Mononuclear cell (primary cell): ENCODE measurements at regions not wholly inside any gene's neighbourhood (a gene's known extent, or its start where the extent isn't known, plus 50 kb on each side); places are given as distances from the start of the nearest gene placed in this dataset.

Source experiments
- H3K27me3 ChIP-seq: 2 replicates; pipeline ENCODE4 v1.6.0; 2011; ENCODE audit warnings: low read length, control low read depth; ENCODE audit not compliant: insufficient read depth
- H3K4me1 ChIP-seq: 2 replicates; pipeline ENCODE4 v1.5.1; 2011; ENCODE audit warnings: mild to moderate bottlenecking, low read length, control low read depth; ENCODE audit not compliant: insufficient read depth
- H3K4me3 ChIP-seq: 2 replicates; pipeline ENCODE4 v1.5.1; 2011; ENCODE audit warnings: mild to moderate bottlenecking, low read length, moderate library complexity
- H3K9me3 ChIP-seq: 2 replicates; pipeline ENCODE4 v1.5.1; 2011; ENCODE audit warnings: low read depth, mild to moderate bottlenecking, control low read depth, low read length

DNA sequence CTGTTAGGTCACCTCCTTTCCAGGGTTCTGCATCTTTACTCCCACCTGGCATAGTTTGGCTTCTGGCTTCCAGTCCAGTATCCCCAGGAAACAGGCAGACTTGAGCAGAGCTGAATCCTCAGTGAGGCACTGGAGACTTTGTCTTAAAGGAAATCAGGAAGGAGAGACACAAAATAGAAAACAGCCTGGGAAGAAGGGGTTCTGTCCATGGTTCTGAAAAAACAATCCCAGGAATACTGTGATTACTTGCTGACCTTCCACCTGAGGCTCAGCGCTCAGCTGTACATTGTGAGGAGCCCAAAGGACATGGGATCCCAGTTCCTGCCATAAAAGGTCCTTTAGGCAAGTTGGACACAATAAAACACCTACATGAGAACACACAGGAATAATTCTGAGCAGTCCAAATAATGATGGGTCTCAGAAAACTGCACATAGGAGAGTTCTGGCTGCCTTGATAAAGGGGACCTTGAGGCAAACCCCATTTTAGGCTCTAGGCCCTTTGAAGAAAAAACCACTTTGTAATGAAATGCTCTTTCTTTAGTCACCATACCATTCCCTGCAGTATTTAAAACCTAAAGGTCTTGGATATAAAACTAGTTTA, 81.4 kb upstream of the CRHR1 start:
- no peaks in the 10 kb centered on the region for H3K9me3 ChIP-seq
- H3K4me3 ChIP-seq: no peak overlapping the region
- H3K27me3 ChIP-seq: peaks cover 6% of the 10 kb centered on the region
- H3K4me1 ChIP-seq: no peaks in the 10 kb centered on the region

DNA sequence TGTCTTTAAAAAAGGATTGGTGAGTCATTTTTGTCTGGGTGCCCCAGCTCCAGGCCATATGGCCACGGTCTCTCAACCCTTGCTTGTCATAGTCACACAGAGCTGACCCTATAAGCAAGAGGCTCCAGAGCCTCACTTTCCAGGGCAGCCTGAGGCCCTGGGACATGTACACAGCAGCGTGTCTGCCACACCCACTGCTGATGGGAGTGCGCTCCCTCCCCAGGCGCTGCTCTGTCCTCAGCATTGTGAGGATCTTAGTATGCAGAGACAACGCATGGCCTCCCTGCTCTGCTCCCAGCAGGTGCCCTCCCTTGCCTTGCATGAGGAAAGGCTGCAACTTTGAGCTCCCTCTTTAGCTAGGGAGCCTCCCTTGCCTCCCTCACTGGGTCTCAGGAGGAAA, 80.8 kb upstream of the CRHR1 start:
- Histone ChIP-seq H3K4me1 (no peaks in the 10 kb centered on the region), H3K4me3 (no peak overlapping the region), H3K27me3 (peaks cover 6% of the 10 kb centered on the region), H3K9me3 (no peaks in the 10 kb centered on the region)

DNA sequence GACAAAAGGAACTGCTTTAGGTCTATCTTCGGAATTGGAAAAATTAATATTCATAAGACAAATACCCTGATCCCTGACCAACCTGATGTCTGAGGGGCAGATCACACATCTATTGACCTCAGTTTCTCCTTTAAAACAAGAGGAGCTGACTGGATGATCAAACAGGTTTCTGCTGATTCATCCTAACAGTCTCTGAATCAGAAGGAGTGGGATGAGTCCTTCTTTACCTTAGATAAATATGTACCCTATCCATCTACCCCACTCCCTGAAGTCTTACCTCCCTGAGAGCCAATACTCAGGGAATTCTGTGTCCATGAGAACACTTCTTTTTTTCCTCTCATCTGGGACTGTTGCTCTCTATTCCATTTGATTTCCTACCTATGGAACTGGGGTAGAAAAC, 80.3 kb upstream of the CRHR1 start:
- no peaks in the 10 kb centered on the region for H3K9me3 ChIP-seq
- H3K27me3 ChIP-seq: peaks cover 6% of the 10 kb centered on the region
- H3K4me3 ChIP-seq: no peak overlapping the region
- H3K4me1 ChIP-seq: no peaks in the 10 kb centered on the region

DNA sequence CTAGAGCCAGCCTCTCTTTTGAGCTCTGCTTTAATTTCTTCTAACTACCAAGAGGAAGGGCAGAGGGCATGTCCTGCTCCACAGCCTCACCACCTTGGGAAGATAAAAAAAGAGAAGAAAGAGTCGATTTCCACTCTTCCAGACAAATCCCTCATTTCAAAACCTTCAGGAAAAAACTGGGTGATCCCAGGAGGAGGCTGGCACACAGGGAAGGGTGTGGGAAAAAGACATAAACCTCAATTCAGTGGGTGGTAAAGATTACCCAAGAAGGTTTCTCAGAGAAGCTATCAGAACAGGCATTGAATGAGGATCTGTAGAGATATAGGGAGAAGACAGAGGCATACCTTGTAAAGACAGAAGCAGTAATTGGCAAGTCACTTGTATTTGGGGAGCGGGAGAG, 79.9 kb upstream of the CRHR1 start:
- Histone ChIP-seq H3K4me1 (no peaks in the 10 kb centered on the region), H3K27me3 (peaks cover 6% of the 10 kb centered on the region), H3K9me3 (no peaks in the 10 kb centered on the region), H3K4me3 (no peak overlapping the region)

DNA sequence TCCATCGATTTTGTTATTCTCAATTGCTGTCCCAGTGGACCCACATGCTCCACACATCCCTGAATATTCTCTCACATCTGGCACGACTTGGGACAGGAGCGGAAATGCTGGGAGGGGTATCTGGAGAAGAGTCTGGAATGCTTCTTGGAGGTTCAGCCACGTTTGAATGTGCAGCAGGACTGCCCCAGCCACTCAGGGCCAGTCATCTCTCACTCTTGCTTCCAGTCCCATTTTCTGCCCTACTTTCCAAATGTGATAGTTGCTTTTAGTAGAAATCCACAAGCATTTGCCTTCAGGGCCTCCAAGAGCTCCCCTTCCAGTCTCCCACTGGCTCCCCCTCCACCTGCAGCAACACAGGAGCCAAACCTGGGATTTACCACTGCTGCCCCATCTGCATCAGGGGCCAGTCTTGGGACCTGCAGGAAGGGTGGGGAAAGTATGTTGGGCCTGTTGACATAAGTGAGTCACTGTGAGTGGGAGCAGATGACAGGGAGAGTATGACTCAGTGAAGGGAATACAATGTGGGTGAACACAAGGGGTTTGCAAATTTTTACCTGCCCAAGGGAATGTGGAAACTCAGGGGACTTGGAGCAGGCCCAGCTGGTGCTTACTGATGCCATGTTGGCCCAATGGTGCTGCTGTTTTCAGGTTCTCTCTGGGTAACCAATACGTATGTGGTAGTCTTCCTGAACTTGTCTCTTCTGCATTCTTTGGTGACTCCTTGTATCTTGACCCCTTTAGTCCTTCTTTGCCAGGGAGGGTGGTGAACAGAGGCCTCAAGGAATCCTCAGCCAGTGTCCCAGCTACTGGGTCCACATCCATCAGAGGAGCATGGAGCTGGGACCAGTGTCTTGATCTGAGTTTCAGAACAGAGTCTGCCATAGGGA, 78.8 kb upstream of the CRHR1 start:
- no peaks in the 10 kb centered on the region for H3K4me1 ChIP-seq
- no peak overlapping the region for H3K4me3 ChIP-seq
- peaks cover 4% of the 10 kb centered on the region for H3K27me3 ChIP-seq
- no peaks in the 10 kb centered on the region for H3K9me3 ChIP-seq

DNA sequence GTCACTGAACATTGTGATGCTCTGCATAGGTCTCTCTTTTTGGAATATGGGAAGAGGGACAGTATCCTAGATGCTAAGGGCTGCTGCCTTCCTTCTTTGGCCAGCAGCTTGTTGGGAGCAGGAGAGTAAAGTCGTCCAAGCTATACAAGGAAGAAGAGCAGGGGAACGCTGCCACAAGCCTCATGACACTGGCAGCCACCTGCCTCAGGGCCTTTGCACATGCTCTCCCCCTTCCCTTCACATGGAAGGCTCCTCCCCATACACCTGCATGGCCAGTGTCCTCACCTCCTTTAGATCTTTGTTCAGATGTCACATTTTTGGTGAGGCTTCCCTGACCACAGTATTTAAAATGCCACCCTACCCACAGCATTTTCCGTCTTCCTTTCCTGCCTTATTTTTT, 78.1 kb upstream of the CRHR1 start:
- Histone ChIP-seq H3K9me3 (no peaks in the 10 kb centered on the region), H3K27me3 (peaks cover 4% of the 10 kb centered on the region), H3K4me3 (no peak overlapping the region), H3K4me1 (no peaks in the 10 kb centered on the region)

DNA sequence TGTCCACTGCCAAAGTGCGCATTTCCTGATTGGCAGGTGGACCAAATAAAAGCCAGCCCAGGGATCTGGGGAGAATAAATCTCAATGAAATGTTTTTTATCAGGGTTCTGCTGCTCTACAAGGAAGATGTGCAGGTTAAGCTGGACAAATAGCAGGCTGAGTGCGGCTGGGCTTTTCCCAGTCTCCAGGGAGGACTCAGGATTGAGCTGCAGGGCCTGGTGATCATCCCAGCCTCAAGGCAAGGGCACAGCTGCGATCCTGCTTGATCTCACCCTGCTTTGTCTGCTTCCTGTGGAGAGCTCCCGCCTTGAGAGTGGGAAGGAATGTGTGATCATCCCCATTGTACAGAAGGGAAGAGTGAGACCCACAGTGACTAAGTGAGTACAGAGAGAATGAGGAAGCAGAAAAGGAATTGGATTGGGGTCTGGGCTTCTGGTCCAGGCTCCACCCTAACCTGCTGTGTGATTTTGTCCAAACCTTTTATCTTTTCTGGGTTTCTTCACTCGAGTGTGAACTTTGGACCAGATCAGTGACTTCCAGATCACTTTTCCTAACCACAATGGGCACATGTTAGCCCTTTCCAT, 75.3 kb upstream of the CRHR1 start:
- Histone ChIP-seq H3K4me3 (no peak overlapping the region), H3K4me1 (no peaks in the 10 kb centered on the region), H3K9me3 (no peaks in the 10 kb centered on the region), H3K27me3 (no peaks in the 10 kb centered on the region)

DNA sequence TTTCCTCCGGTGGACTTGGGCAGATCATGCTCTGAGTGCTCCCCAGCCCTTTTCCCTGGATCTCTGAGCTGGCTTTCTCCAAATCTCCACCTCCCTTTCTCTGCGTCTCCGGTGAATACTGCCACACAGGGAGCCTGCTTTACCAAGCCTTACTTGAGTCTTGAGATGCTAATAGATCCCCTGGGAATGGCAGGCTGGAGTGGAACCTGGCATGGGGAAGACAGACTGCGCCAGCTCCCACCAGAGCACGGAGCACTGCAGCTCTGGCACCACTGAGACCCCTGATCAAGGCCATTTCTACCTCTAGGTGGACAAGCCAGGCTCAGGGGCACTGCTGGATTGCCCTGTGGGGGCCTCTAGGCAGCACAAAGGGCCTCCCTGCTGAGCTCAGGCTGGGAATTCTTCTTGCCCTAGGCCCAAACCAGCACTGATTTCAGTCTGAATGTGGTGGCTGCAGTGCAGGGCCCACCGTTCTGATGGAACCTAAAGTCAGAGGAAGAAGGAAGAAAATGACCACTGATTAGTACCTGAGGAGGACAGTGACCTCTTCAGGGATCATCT, 74.3 kb upstream of the CRHR1 start:
- Histone ChIP-seq H3K9me3 (no peaks in the 10 kb centered on the region), H3K27me3 (no peaks in the 10 kb centered on the region), H3K4me1 (no peaks in the 10 kb centered on the region), H3K4me3 (no peak overlapping the region)

DNA sequence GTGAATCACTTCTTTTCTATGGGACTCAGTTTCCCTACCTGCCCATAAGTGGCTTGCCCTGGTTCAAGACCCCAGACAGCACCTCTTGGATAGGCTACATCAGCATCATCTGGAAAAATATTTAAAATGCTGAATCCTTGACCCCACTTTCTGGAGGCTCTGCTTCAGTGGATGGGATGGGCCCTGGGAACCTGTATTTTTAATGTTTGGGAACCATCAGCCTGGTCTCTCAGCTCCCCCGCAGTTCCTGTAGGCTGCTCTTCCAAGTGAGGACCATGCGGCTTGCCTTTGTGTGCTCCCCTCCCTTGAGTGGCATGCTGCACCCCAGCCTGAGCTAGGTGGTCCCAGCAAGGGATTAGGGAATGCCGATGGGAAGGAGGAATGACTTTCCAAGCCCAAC, 68.3 kb upstream of the CRHR1 start:
- Histone ChIP-seq H3K4me1 (no peaks in the 10 kb centered on the region), H3K27me3 (no peaks in the 10 kb centered on the region), H3K4me3 (no peak overlapping the region), H3K9me3 (no peaks in the 10 kb centered on the region)

DNA sequence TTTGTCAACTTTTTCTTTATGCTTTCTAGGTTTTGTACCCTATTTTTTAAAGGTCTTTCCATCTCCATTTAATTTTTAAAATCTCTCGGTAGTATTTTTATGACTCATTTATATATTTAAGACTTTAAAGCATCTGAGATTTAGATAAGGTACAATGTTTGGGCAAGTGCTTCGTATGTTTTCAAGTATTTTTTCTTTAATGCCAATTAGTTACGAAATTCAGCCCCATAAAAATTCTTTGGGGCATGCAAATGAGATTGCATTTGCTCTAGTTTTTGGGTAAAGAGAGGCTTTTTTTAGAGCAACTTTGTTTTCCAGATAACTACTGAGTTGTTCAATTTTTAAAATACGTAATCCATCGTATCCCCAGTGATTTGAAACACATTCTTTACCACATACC, 65.3 kb upstream of the CRHR1 start:
- Histone ChIP-seq H3K9me3 (no peaks in the 10 kb centered on the region), H3K4me1 (no peaks in the 10 kb centered on the region), H3K4me3 (no peak overlapping the region), H3K27me3 (no peaks in the 10 kb centered on the region)

DNA sequence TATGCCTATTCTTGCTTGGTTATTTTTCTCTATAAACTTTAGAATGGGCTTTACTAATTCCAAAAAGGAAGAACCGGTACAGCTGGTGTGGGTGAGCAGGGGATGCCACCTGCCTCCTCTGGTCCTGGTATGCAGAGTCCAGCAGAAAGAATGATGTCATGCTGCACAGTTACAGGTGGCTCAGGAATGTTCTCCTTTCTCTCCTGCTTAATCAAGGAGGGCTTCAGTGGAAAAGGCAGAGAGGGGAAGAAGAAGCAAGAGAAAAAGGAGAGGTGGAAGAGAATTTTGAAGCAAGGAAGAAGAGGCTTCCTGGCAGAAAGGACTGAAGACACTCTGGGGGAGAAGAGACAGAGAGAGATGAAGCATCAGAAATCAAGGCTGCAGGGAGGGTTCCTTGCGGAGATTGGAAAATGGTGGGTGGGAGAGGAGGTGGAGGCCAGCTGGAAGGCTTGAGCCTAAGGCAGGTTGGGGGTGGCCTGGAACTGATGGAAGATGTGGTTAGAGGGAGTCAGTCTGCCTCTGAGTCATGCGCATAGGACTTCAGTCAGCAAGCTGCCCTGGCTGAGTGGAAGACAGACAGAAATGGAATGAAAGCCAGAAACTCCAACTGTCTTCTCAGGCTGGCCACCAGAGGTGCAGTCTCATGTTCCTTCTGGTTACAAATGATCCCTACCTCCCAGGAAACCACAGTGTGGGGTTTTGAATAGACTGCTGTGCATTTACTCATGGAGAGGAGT, 64.6 kb upstream of the CRHR1 start:
- H3K27me3 ChIP-seq: no peaks in the 10 kb centered on the region
- no peak overlapping the region for H3K4me3 ChIP-seq
- no peaks in the 10 kb centered on the region for H3K9me3 ChIP-seq
- no peaks in the 10 kb centered on the region for H3K4me1 ChIP-seq

DNA sequence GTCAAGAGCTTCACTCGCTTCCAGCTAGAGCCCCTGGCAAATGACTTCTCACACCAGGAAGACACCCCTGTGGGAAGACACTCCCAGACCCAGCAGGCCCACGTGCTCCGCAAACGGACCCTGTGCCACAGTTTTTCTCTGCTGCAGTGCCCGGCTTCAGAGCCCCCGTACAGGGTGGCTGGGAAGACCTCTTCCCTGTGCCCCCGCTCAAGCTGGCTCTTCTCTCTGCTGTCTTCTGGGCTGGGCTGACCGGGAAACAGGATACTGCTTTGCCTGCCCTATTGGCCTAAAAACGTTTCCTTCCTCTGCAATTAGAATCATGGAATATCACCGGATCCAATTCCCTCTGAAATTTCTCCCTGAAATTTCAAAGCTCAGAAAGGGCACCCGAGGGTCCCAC, 63.7 kb upstream of the CRHR1 start:
- Histone ChIP-seq H3K9me3 (no peaks in the 10 kb centered on the region), H3K4me1 (no peaks in the 10 kb centered on the region), H3K4me3 (no peak overlapping the region), H3K27me3 (no peaks in the 10 kb centered on the region)

DNA sequence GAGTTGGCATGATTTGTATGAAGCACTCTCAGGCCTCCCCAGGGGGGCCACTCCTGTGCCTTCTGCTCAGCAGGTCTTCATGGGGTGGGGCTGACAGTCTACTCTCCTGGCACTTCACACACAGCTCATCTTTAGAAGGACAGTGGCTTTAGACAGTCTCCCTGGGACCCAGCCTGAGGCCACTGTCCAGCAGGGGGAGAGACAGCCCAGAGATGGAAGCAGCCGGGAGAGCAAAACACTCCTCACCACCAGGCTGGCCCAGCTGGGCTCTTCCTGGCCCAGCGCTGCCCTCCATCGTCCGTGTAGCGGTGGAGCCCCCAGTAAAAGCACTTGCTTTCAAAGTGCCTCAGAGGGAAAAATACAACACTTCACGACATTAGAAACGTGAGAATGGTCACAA, 62.0 kb upstream of the CRHR1 start:
- H3K27me3 ChIP-seq: no peaks in the 10 kb centered on the region
- H3K9me3 ChIP-seq: no peaks in the 10 kb centered on the region
- H3K4me1 ChIP-seq: no peaks in the 10 kb centered on the region
- H3K4me3 ChIP-seq: no peak overlapping the region

DNA sequence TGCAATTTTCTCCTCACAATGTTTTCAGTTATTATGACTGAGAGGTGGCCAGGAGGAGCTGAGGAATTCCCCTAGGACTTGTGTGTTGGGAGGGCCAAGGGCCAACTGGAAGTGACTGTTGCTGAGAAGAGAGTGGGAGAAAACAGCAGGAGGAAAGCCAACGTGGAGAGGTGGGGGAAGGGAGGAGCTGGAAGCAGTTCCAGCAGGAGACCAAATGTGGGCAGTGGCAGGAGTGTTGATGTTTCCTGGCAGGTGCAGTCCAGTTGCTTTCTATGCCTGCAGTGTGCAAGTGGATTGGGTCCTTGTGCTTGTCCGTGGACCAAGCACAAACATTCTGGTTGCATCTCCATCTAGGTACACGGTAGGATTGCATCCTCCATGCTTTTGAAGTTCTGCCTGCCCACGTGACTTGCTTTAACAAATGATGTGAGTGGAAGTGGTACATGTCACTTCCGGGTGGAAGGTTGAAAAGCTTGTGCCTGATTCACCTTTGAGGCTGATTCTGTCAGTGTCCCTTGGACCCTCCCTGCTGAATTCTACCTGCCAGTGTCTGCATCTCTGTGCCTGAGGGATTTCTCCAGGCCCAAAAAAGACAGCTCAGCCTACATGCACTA, 54.7 kb upstream of the CRHR1 start:
- Histone ChIP-seq H3K4me3 (no peak overlapping the region), H3K9me3 (peaks cover 6% of the 10 kb centered on the region), H3K27me3 (peaks cover 3% of the 10 kb centered on the region), H3K4me1 (no peaks in the 10 kb centered on the region)
